ENCODE measurements at regions not wholly inside any gene's neighbourhood (a gene's known extent, or its start where the extent isn't known, plus 50 kb on each side); places are given as distances from the start of the nearest gene placed in this dataset.

GRCh38 chr4:104413487-104413886, 81.2 kb downstream of the CXXC4 start:
- no peak overlapping the region for H3K27ac ChIP-seq (ENCODE audit: low read depth, low read length)
- H3K4me1 ChIP-seq (ENCODE audit: control insufficient read depth, insufficient read depth, low read length), result peaks cover 7% of the 10 kb centered on the region
- no peak overlapping the region for H3K9ac ChIP-seq (ENCODE audit: extremely low read depth, low read length, poor library complexity, severe bottlenecking)
- Mint-ChIP-seq H3K27me3 (ENCODE audit: insufficient read depth) (no peaks in the 10 kb centered on the region), H3K4me3 (no peak overlapping the region), H3K9me3 (no peaks in the 10 kb centered on the region), H3K36me3 (ENCODE audit: low read depth) (no peaks in the 10 kb centered on the region), H3K27ac (no peak overlapping the region), H3K4me1 (peaks cover 6% of the 10 kb centered on the region)
- H3K9me3 ChIP-seq (ENCODE audit: control insufficient read depth, low read length), result no peaks in the 10 kb centered on the region
- no peak overlapping the region for H3K4me3 ChIP-seq (ENCODE audit: low read length)
- TF ChIP-seq CTCF (conservative IDR thresholded peaks at IDR 0.05), result no peak
- DNase-seq, result no peak
- H3K27me3 ChIP-seq (ENCODE audit: control insufficient read depth, insufficient read depth, low read length, poor library complexity, severe bottlenecking), result no peaks in the 10 kb centered on the region
- H3K36me3 ChIP-seq (ENCODE audit: control insufficient read depth, insufficient read depth, low read length), result no peaks in the 10 kb centered on the region

GRCh38 chr4:104412344-104412743, 82.3 kb downstream of the CXXC4 start:
- Histone ChIP-seq H3K9me3 (ENCODE audit: control insufficient read depth, low read length) (no peaks in the 10 kb centered on the region), H3K4me1 (ENCODE audit: control insufficient read depth, insufficient read depth, low read length) (peaks cover 7% of the 10 kb centered on the region), H3K36me3 (ENCODE audit: control insufficient read depth, insufficient read depth, low read length) (no peaks in the 10 kb centered on the region), H3K27ac (ENCODE audit: low read depth, low read length) (no peak overlapping the region), H3K9ac (ENCODE audit: extremely low read depth, low read length, poor library complexity, severe bottlenecking) (no peak overlapping the region), H3K4me3 (ENCODE audit: low read length) (no peak overlapping the region), H3K27me3 (ENCODE audit: control insufficient read depth, insufficient read depth, low read length, poor library complexity, severe bottlenecking) (no peaks in the 10 kb centered on the region)
- H3K36me3 Mint-ChIP-seq (ENCODE audit: low read depth), result no peaks in the 10 kb centered on the region
- no peaks in the 10 kb centered on the region for H3K27me3 Mint-ChIP-seq (ENCODE audit: insufficient read depth)
- peaks cover 6% of the 10 kb centered on the region for H3K4me1 Mint-ChIP-seq
- no peak overlapping the region for H3K4me3 Mint-ChIP-seq
- no peak overlapping the region for H3K27ac Mint-ChIP-seq
- H3K9me3 Mint-ChIP-seq, result no peaks in the 10 kb centered on the region
- no peak for DNase-seq
- no peak for TF ChIP-seq CTCF (conservative IDR thresholded peaks at IDR 0.05)

- Mint-ChIP-seq H3K4me3 (no peak overlapping the region), H3K27me3 (ENCODE audit: insufficient read depth) (no peaks in the 10 kb centered on the region), H3K4me1 (peaks cover 2% of the 10 kb centered on the region), H3K27ac (no peak overlapping the region), H3K9me3 (no peaks in the 10 kb centered on the region), H3K36me3 (ENCODE audit: low read depth) (no peaks in the 10 kb centered on the region)
- 88 to 91% methylated on average over 2 of the region's 2 CpGs for WGBS, 2 experiments (ENCODE audit: insufficient coverage in 1 of 2, insufficient read length in 1 of 2)
- Histone ChIP-seq H3K27ac (ENCODE audit: low read depth, low read length) (no peak overlapping the region), H3K4me3 (ENCODE audit: low read length) (no peak overlapping the region), H3K27me3 (ENCODE audit: control insufficient read depth, insufficient read depth, low read length, poor library complexity, severe bottlenecking) (no peaks in the 10 kb centered on the region), H3K36me3 (ENCODE audit: control insufficient read depth, insufficient read depth, low read length) (no peaks in the 10 kb centered on the region), H3K4me1 (ENCODE audit: control insufficient read depth, insufficient read depth, low read length) (peaks cover under 1% of the 10 kb centered on the region), H3K9ac (ENCODE audit: extremely low read depth, low read length, poor library complexity, severe bottlenecking) (no peak overlapping the region), H3K9me3 (ENCODE audit: control insufficient read depth, low read length) (no peaks in the 10 kb centered on the region)
- DNase-seq, result no peak
- no peak for TF ChIP-seq CTCF (conservative IDR thresholded peaks at IDR 0.05)
Observed at GRCh38 chr4:104411502-104411901, 83.2 kb downstream of the CXXC4 start.
